SK-N-SH (cell line): ENCODE measurements at regions not wholly inside any gene's neighbourhood (a gene's known extent, or its start where the extent isn't known, plus 50 kb on each side); places are given as distances from the start of the nearest gene placed in this dataset.

ENCODE experiments used
- MXI1 ChIP-seq: IDR thresholded peaks from 2 replicates; pipeline ENCODE4 v1.6.1; 2012; ENCODE audit warnings: mild to moderate bottlenecking, low read depth, low read length, improper control_type of control experiment
- SMC3 ChIP-seq: IDR thresholded peaks from 2 replicates; pipeline ENCODE4 v1.6.1; 2012; ENCODE audit warnings: low read depth, low read length, improper control_type of control experiment
- TF ChIP-seq, protein P1 (sequence below): fragments of 200-600 bp; sonication (generic); IDR thresholded peaks from 2 replicates; pipeline ENCODE4 v1.6.1; 2017; ENCODE audit warnings: antibody characterized with exemption, mild to moderate bottlenecking, moderate library complexity

- no peak for TF ChIP-seq SMC3
- TF ChIP-seq, protein P1, sequence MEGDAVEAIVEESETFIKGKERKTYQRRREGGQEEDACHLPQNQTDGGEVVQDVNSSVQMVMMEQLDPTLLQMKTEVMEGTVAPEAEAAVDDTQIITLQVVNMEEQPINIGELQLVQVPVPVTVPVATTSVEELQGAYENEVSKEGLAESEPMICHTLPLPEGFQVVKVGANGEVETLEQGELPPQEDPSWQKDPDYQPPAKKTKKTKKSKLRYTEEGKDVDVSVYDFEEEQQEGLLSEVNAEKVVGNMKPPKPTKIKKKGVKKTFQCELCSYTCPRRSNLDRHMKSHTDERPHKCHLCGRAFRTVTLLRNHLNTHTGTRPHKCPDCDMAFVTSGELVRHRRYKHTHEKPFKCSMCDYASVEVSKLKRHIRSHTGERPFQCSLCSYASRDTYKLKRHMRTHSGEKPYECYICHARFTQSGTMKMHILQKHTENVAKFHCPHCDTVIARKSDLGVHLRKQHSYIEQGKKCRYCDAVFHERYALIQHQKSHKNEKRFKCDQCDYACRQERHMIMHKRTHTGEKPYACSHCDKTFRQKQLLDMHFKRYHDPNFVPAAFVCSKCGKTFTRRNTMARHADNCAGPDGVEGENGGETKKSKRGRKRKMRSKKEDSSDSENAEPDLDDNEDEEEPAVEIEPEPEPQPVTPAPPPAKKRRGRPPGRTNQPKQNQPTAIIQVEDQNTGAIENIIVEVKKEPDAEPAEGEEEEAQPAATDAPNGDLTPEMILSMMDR, result no peak
- no peak for TF ChIP-seq MXI1
Observed at GRCh38 chr11:79609511-79609910, 168.7 kb upstream of the TENM4 start.
